Brain microvascular endothelial cell (primary cell): ENCODE measurements at regions not wholly inside any gene's neighbourhood (a gene's known extent, or its start where the extent isn't known, plus 50 kb on each side); places are given as distances from the start of the nearest gene placed in this dataset.

Experiments
- DNase-seq: peaks from one replicate; pipeline ENCODE4 v3.0.0-alpha.2; 2020
- H3K27ac ChIP-seq: fragments of 250-450 bp; sonication (Bioruptor Pico); 2 replicates; pipeline ENCODE4 v1.5.1; 2020; ENCODE audit warnings: mild to moderate bottlenecking, moderate library complexity
- H3K27me3 ChIP-seq: fragments of 250-450 bp; sonication (Bioruptor Pico); replicated peaks from 2 replicates; pipeline ENCODE4 v1.5.1; 2020; ENCODE audit warnings: mild to moderate bottlenecking
- H3K36me3 ChIP-seq: fragments of 250-450 bp; sonication (Bioruptor Pico); replicated peaks from 2 replicates; pipeline ENCODE4 v1.5.1; 2020; ENCODE audit warnings: mild to moderate bottlenecking
- H3K4me3 ChIP-seq: 2 replicates; pipeline ENCODE4 v1.5.1; 2011; ENCODE audit warnings: low read depth, mild to moderate bottlenecking, control low read depth, low read length, moderate library complexity
- CTCF ChIP-seq: IDR thresholded peaks from 2 replicates; pipeline ENCODE4 v1.5.1; 2011; ENCODE audit warnings: low read depth, mild to moderate bottlenecking, moderate library complexity, low read length, control low read depth, inconsistent platforms; ENCODE audit errors: missing control alignments
- in situ Hi-C: cut with HindIII; loops from 2 replicates; pipeline ENCODE4 v1.10.0; 2017; ENCODE audit warnings: low sequenced_read_pairs, low pct_ligation_motif_present

GRCh38 chr2:224146356-224147160 lies 107.5 kb upstream of the SERPINE2 start:
- no peaks in the 10 kb centered on the region for H3K27me3 ChIP-seq
- in situ Hi-C loops, result no loop called here
- H3K36me3 ChIP-seq, result no peaks in the 10 kb centered on the region
- no peak for TF ChIP-seq CTCF
- no peak for DNase-seq
- no peak overlapping the region for H3K4me3 ChIP-seq
- peak overlapping the region; percentile 63 for H3K27ac ChIP-seq

- DNase-seq, result peak; percentile 93
- Histone ChIP-seq H3K4me3 (no peak overlapping the region), H3K27ac (peak overlapping the region; percentile 63), H3K36me3 (no peaks in the 10 kb centered on the region), H3K27me3 (no peaks in the 10 kb centered on the region)
- TF ChIP-seq CTCF, result no peak
- in situ Hi-C loops, result no loop called here
Measured at GRCh38 chr2:224145751-224146355, 106.8 kb upstream of the SERPINE2 start.

GRCh38 chr2:224143526-224143925 lies 104.4 kb upstream of the SERPINE2 start:
- Histone ChIP-seq H3K36me3 (no peaks in the 10 kb centered on the region), H3K27ac (no peak overlapping the region), H3K27me3 (no peaks in the 10 kb centered on the region), H3K4me3 (no peak overlapping the region)
- in situ Hi-C loops, result no loop called here
- TF ChIP-seq CTCF, result no peak
- no peak for DNase-seq

GRCh38 chr2:224142397-224143312 lies 103.6 kb upstream of the SERPINE2 start:
- Histone ChIP-seq H3K27me3 (no peaks in the 10 kb centered on the region), H3K27ac (peak overlapping the region; percentile 23), H3K4me3 (no peak overlapping the region), H3K36me3 (no peaks in the 10 kb centered on the region)
- no peak for TF ChIP-seq CTCF
- DNase-seq, result peak; percentile 40
- in situ Hi-C loops, result no loop called here

- no peak overlapping the region for H3K27ac ChIP-seq
Measured at GRCh38 chr2:224141304-224141703, 102.2 kb upstream of the SERPINE2 start.

More at GRCh38 chr2:224141304-224141703, 102.2 kb upstream of the SERPINE2 start:
- in situ Hi-C loops, result no loop called here
- no peak for DNase-seq
- Histone ChIP-seq H3K4me3 (no peak overlapping the region), H3K27me3 (no peaks in the 10 kb centered on the region), H3K36me3 (no peaks in the 10 kb centered on the region)
- no peak for TF ChIP-seq CTCF
